HFF-Myc (cell line): ENCODE measurements at regions not wholly inside any gene's neighbourhood (a gene's known extent, or its start where the extent isn't known, plus 50 kb on each side); places are given as distances from the start of the nearest gene placed in this dataset.
"Not testable (repeated sequence)": the region's sequence is repeated elsewhere in the genome, so short reads cannot be mapped to it uniquely, and the experiment has no call there.

ENCODE experiments used
- DNase-seq: peaks from one replicate; pipeline ENCODE4 v3.0.0-alpha.2; 2011; ENCODE audit warnings: low read depth; ENCODE audit errors: extremely low read depth
- H3K4me3 ChIP-seq: replicated peaks from 2 replicates; pipeline ENCODE4 v1.5.1; 2011; ENCODE audit warnings: low read depth, mild to moderate bottlenecking, control low read depth, low read length
- CTCF ChIP-seq: IDR thresholded peaks from 2 replicates; pipeline ENCODE4 v1.5.1; 2012; ENCODE audit warnings: mild to moderate bottlenecking, low read depth, low read length, control low read depth; ENCODE audit errors: missing control alignments

- no peak overlapping the region for H3K4me3 ChIP-seq
- DNase-seq, result no peak
- TF ChIP-seq CTCF, result no peak
These were observed 337.4 kb upstream of the ID2 start for GRCh38 chr2:8344144-8345097.

GRCh38 chr2:8345200-8345599 is 336.7 kb upstream of the ID2 start:
- no peak overlapping the region for H3K4me3 ChIP-seq
- TF ChIP-seq CTCF, result no peak
- no peak for DNase-seq

GRCh38 chr2:8346208-8346607 is 335.6 kb upstream of the ID2 start:
- no peak for TF ChIP-seq CTCF
- no peak overlapping the region for H3K4me3 ChIP-seq
- no peak for DNase-seq

- no peak overlapping the region for H3K4me3 ChIP-seq
- TF ChIP-seq CTCF, result no peak
- no peak for DNase-seq
These were observed 335.0 kb upstream of the ID2 start for GRCh38 chr2:8346706-8347430.

GRCh38 chr2:8348911-8349310 is 332.9 kb upstream of the ID2 start:
- DNase-seq, result not testable (repeated sequence)

GRCh38 chr2:8352296-8352695 is 329.6 kb upstream of the ID2 start:
- TF ChIP-seq CTCF, result no peak
- no peak overlapping the region for H3K4me3 ChIP-seq
- no peak for DNase-seq

More at GRCh38 chr2:8348911-8349310, 332.9 kb upstream of the ID2 start:
- not testable (repeated sequence) for H3K4me3 ChIP-seq

- no peak overlapping the region for H3K4me3 ChIP-seq
- DNase-seq, result no peak
- no peak for TF ChIP-seq CTCF
These were observed 328.9 kb upstream of the ID2 start for GRCh38 chr2:8352989-8353388.
